ENCODE measurements at regions not wholly inside any gene's neighbourhood (a gene's known extent, or its start where the extent isn't known, plus 50 kb on each side); places are given as distances from the start of the nearest gene placed in this dataset.
"Not testable (repeated sequence)": the region's sequence is repeated elsewhere in the genome, so short reads cannot be mapped to it uniquely, and the experiment has no call there.

- H3K4me1 ChIP-seq (replicated peaks in 1 of 2; ENCODE audit: control insufficient read depth in 2 of 2, insufficient read depth in 2 of 2, low read length in 2 of 2), result peaks cover 0 to 15% of the 10 kb centered on the region in 2 experiments; a peak in 4 of 5 replicates
- TF ChIP-seq ZNF121 (CRISPR knock-in tag; conservative IDR thresholded peaks at IDR 0.05) (peak; percentile 45), RBM25 (IDR thresholded peaks at IDR 0.05; ENCODE audit: low read depth, low read length, severe bottlenecking) (peak; percentile 17)
- H3K27ac ChIP-seq (ENCODE audit: extremely low read depth, low read depth, low read length); H3K36me3 ChIP-seq (ENCODE audit: control insufficient read depth, insufficient read depth, low read length); H2AFZ ChIP-seq (ENCODE audit: low read depth, low read length); H4K20me1 ChIP-seq (replicated peaks; ENCODE audit: control insufficient read depth, insufficient read depth, low read length); H3K4me2 ChIP-seq (ENCODE audit: insufficient read depth, low read length); H3K27me3 ChIP-seq (ENCODE audit: control insufficient read depth in 2 of 2, insufficient read depth in 2 of 2, low read length in 2 of 2); intact Hi-C loops (cut with micrococcal nuclease); H3K9ac ChIP-seq (ENCODE audit: insufficient read depth in 1 of 2, low read depth in 2 of 2, low read length in 2 of 2); H3K9me1 ChIP-seq (ENCODE audit: control insufficient read depth, insufficient read depth, low read length); BruUV-seq (replicated peaks); in situ Hi-C loops (cut with MboI); ATAC-seq; H3K4me3 ChIP-seq; DNase-seq (ENCODE audit: extremely low read depth in 1 of 4, low spot score in 3 of 4); H3K9me3 ChIP-seq (replicated peaks; ENCODE audit: control insufficient read depth, insufficient read depth, low read depth, low read length); CTCF ChIA-PET (ENCODE audit: low intra/inter-chr PET ratio); FAIRE-seq: not testable (repeated sequence)
- WGBS (ENCODE audit: insufficient coverage, low coverage, missing lambda C conversion rate), result 75% methylated on average over 4 of the region's 5 CpGs
- peaks cover 23% of the 10 kb centered on the region for H3K79me2 ChIP-seq (ENCODE audit: control insufficient read depth, insufficient read depth, low read length)
- POLR2A ChIA-PET, result interaction anchor here (2.8 kb wide), 1 partner anchor 10 kb away, joined by 11 read pairs; no protein-coding TSS in a partner anchor
These were observed 117.2 kb downstream of the ZFAND4 start for GRCh38 chr10:45555332-45555731.

GRCh38 chr10:45553613-45554012 lies 119.0 kb downstream of the ZFAND4 start:
- CTCF ChIA-PET (ENCODE audit: low intra/inter-chr PET ratio), result no interaction called here
- no peak overlapping the region for H3K4me3 ChIP-seq
- DNase-seq (ENCODE audit: extremely low read depth in 1 of 4, low spot score in 3 of 4) (no peak), ATAC-seq (no peak), FAIRE-seq (no peak)
- in situ Hi-C loops (cut with MboI) (no loop called here), intact Hi-C loops (cut with micrococcal nuclease) (no loop called here)
- POLR2A ChIA-PET, result interaction anchor here (0.6 to 2.8 kb wide), 2 partner anchors 8 to 558 kb away, joined by 3 to 11 read pairs; no protein-coding TSS in a partner anchor
- H2AFZ ChIP-seq (ENCODE audit: low read depth, low read length), result no peak overlapping the region
- no peak overlapping the region for H3K9ac ChIP-seq (ENCODE audit: insufficient read depth in 1 of 2, low read depth in 2 of 2, low read length in 2 of 2)
- H3K27ac ChIP-seq (ENCODE audit: extremely low read depth, low read depth, low read length), result no peak overlapping the region
- H3K9me3 ChIP-seq (replicated peaks; ENCODE audit: control insufficient read depth, insufficient read depth, low read depth, low read length), result no peaks in the 10 kb centered on the region
- BruUV-seq (replicated peaks), result no TSS peak
- H3K4me1 ChIP-seq (replicated peaks in 1 of 2; ENCODE audit: control insufficient read depth in 2 of 2, insufficient read depth in 2 of 2, low read length in 2 of 2), result peaks cover 9 to 20% of the 10 kb centered on the region in 2 experiments; a peak in 4 of 5 replicates
- no peak overlapping the region for H3K4me2 ChIP-seq (ENCODE audit: insufficient read depth, low read length)
- H3K27me3 ChIP-seq (ENCODE audit: control insufficient read depth in 2 of 2, insufficient read depth in 2 of 2, low read length in 2 of 2), result no peaks in the 10 kb centered on the region
- 80% methylated on average over 2 of the region's 2 CpGs for WGBS (ENCODE audit: insufficient coverage, low coverage, missing lambda C conversion rate)
- H3K9me1 ChIP-seq (ENCODE audit: control insufficient read depth, insufficient read depth, low read length), result no peaks in the 10 kb centered on the region
- H3K79me2 ChIP-seq (ENCODE audit: control insufficient read depth, insufficient read depth, low read length), result peaks cover 20% of the 10 kb centered on the region
- no peaks in the 10 kb centered on the region for H4K20me1 ChIP-seq (replicated peaks; ENCODE audit: control insufficient read depth, insufficient read depth, low read length)
- H3K36me3 ChIP-seq (ENCODE audit: control insufficient read depth, insufficient read depth, low read length), result peaks cover 6% of the 10 kb centered on the region; the same call in 1 of the 3 replicates
- no peak for TF ChIP-seq MEF2A (IDR thresholded peaks at IDR 0.05; ENCODE audit: control insufficient read depth, low read depth, low read length)
- no peak for TF ChIP-seq IFI16 (CRISPR knock-in tag; IDR thresholded peaks at IDR 0.05)
- no peak for TF ChIP-seq ZNF609 (CRISPR knock-in tag; IDR thresholded peaks at IDR 0.05; ENCODE audit: borderline replicate concordance)
- TF ChIP-seq LCOR (CRISPR knock-in tag; IDR thresholded peaks at IDR 0.05), result no peak
- TF ChIP-seq NFE2 (IDR thresholded peaks at IDR 0.05; ENCODE audit: low read depth), result no peak
- TF ChIP-seq CSDE1 (IDR thresholded peaks at IDR 0.05), result no peak
- no peak for TF ChIP-seq CHCHD3 (CRISPR knock-in tag; IDR thresholded peaks at IDR 0.05)
- TF ChIP-seq GABPA (tag; conservative IDR thresholded peaks at IDR 0.05; ENCODE audit: low read depth), result no peak
- no peak for TF ChIP-seq TOE1 (IDR thresholded peaks at IDR 0.05; ENCODE audit: borderline replicate concordance)
- TF ChIP-seq TOE1 (CRISPR knock-in tag; IDR thresholded peaks at IDR 0.05; ENCODE audit: borderline replicate concordance, low read depth), result no peak

Data from K562 (cell line).